Skeletal muscle cell (primary cell): ENCODE measurements at regions not wholly inside any gene's neighbourhood (a gene's known extent, or its start where the extent isn't known, plus 50 kb on each side); places are given as distances from the start of the nearest gene placed in this dataset.

Experiments used
- DNase-seq: peaks from one replicate; pipeline ENCODE4 v3.0.0-alpha.2; 2010; ENCODE audit warnings: low read depth
- H3K4me3 ChIP-seq: 2 replicates; pipeline ENCODE4 v1.5.1; 2011; ENCODE audit warnings: low read depth, mild to moderate bottlenecking, control low read depth, low read length, moderate library complexity

DNA sequence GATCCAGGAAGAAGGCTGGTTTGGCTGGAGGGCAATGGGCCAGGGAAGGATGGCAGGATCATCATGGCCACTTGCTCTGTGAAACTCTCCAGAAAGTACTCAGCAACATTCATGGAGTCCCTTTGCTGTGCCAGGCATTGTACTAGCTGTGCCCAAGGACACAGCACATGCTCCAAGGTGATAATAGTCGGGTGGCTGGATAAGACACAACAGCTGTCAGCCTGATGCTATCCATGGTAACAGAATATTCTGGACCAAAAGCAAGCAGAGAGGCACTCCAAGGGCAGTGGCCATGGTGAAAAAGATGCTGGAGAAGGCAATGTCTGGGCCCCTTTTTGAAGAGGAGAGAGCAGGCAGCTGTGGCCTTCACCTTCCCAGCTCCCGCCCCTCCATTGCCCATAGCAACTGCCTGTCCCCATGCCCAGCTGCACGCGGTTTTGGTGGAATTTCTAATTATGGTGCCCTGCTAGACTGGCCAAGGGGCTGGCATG is 113.8 kb upstream of the CPEB4 start:
- no peak overlapping the region for H3K4me3 ChIP-seq
- DNase-seq, result no peak

DNA sequence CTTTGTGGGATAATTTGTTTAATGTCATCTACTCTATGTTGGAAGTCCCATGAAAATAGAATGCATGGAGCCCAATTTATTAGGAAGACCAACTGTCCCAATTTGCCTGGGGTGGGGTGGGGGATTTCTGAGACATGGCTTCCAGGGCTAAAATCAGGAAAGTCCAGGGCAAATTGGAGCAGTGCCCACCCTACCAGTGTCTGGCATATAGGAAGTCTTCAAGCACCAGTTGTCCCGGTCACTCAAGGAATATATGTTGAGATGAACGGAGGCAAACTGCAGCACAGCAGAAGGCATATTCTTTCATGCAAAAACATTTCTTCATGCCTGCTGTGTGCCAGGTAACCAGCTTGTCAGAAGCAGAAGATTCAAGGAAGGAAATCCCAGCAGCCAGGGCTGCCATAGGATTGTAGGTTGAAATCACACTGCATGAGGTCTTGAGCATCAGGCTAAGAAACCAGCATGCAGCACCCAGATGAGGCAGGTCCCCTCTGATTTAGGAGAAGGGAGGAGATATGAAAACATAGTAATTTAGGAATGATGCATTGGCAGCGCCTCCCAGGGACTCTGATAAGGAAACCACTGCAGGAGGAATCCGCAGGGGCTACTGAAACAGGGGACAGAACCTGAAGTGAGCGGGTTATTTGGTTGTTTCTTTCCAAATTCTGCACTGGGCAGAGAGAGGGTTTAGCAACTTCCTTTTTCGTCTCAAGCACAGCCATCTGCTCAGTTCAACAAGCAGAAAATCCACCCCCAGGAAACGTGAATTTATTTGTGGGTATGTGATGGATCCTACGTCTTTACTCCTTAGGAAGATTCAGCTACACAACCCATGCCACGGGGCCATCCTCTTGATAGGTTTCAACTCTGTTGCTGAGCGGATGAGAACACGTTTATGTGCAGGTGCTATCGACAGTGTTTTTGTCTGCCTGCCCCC is 112.6 kb upstream of the CPEB4 start:
- H3K4me3 ChIP-seq, result no peak overlapping the region
- DNase-seq, result no peak

DNA sequence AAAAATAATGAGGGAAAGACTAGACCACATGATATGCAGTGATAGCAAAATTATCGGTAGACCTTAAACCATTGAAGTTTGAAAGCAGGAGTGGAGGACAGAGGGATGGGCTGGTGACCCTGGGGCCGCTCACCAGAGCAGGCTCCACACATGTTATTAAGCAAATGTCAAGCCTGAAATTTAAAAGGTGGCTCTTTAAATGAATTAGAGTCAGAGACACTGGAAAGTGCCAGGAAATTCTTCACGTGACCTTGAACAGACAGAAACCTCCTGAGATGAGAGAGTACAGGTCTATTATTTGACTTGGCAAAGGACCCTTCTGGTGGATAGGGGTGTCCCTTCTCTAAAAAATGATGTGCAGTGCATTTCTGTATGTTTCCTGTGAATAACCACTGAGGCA is 111.0 kb upstream of the CPEB4 start:
- no peak overlapping the region for H3K4me3 ChIP-seq
- DNase-seq, result no peak

DNA sequence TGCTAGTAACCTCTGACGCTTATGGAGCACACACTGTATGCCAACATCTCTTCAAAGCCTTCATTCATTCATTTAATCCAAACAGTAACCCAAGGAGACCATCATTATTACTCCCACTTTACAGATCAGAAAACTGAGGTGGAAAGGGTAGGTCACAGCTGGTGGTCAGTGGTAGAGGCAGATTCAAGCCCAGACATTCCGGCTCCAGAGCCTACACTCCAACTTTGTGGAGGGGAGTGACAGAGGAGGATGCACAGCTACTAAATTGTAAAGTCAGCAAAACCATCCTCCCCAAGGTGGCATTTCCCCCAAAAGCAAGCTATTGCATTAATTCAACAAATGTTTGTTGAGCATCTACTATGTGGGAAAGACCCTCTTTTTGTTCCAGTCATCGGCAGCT is 110.5 kb upstream of the CPEB4 start:
- DNase-seq, result no peak

DNA sequence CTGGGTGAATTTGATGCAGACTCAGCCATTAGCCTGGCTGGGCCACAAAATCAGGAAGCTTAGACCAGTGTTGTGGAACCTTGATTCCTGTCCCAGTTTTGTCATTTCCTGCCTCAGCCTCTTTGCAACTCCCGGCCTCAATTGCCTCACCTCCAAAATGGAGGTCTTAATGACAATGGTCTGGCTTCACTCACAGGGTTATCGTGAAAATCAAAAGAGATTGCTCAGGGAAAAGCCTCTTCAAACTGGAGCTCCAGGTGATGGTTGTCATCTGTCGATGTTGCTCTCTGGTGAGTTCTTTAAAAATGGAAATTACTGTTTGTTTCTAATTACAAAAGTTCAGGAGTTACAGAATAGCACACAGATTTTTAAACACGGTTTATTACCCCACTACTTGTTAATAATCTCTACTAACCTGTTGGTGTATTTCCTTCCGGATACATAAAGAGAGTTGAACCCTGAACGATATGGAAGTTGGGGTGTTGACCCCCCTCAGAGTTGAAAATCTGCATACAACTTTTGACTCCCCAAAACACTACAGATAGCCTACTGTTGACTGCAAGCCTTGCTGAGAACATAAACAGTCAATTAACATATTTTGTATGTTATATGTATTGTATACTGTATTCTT is 109.9 kb upstream of the CPEB4 start:
- no peak overlapping the region for H3K4me3 ChIP-seq
- no peak for DNase-seq

More for the DNA sequence above, 110.5 kb upstream of the CPEB4 start:
- no peak overlapping the region for H3K4me3 ChIP-seq

DNA sequence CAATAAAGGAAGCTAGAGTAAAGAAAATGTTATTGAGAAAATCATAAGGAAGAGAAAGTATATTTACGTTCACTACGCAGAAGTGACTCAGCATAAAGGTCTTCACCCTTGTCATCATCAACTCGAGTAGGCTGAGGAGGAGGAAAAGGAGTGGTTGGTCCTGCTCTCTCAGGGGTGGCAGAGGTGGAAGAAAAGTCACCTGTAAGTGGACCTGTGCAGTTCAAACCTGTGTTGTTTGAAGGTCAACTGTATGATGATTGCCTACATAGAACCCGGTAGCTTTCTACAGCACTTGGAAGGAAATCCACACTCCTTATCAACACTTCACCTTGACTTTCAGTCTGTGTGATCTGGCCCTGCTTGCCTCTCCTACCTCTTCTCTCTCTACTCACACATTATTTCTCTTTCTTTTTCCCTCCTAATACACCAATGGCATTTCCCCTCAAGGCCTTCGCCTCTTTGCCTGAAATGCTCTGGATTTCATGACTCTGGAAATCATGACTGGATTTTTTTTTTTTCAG is 109.3 kb upstream of the CPEB4 start:
- no peak overlapping the region for H3K4me3 ChIP-seq
- DNase-seq, result no peak

DNA sequence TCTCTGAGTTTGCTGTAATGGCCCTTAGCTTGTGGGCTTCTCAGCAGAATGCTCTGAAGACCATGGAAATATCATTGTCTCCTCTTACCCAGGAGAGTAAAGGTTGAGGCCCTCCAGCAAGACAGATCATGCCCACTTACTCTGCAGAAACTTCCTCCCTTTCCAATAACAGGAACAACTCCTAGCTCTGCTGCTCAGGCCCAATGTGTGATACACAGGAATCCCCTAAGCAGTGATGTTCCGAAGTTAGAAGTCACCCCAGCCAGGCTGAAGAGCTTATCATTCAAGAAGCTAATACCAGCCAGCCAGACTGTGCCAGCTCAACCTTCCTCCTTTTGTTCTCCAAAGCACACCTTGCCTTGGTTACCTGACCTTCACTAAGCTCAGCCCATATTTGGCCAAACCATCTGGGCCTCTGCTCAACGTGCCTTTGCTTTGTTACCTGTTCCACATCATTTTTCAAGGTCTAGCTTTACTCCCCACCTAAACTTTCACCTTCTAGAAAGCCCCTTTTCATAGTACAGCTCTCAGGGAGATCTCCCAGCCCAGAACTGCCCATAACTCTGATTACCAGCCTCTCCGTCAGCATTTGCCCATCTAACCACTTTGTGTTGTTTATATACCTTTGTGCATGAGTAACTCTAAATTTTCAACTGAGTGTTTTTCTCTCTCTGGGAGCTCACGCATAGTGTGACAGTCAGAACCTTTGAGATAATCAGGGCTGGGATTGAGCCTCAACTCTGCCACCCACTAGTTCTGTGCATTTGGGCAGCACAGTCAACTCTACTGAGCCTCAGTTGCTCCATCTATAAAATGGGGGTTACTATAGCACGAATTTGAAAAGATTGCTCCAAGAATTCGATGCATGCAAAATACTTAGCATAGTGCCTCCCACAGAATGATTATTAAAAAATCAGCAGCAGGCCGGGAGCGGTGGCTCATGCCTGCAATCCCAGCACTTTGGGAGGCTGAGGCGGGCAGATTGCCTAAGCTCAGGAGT is 107.6 kb upstream of the CPEB4 start:
- no peak for DNase-seq
- no peak overlapping the region for H3K4me3 ChIP-seq

DNA sequence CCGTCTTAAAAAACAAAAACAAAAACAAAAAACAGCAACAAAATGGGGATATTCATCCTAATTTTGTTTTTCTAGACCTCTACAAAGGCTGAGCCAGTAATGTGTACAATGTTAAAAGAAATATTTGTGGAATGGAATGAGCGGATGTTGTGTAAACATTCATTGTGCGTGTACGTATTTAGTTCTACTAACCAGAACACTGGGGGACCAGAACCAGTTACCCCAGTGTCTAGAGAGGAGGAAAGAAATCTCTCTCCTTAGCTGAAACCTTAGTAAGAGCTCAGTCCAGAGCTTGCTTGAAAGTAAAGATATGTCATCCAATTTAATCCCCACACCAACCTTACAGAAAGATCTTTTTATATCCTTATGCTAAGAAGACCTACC is 106.7 kb upstream of the CPEB4 start:
- DNase-seq, result no peak
- H3K4me3 ChIP-seq, result no peak overlapping the region

DNA sequence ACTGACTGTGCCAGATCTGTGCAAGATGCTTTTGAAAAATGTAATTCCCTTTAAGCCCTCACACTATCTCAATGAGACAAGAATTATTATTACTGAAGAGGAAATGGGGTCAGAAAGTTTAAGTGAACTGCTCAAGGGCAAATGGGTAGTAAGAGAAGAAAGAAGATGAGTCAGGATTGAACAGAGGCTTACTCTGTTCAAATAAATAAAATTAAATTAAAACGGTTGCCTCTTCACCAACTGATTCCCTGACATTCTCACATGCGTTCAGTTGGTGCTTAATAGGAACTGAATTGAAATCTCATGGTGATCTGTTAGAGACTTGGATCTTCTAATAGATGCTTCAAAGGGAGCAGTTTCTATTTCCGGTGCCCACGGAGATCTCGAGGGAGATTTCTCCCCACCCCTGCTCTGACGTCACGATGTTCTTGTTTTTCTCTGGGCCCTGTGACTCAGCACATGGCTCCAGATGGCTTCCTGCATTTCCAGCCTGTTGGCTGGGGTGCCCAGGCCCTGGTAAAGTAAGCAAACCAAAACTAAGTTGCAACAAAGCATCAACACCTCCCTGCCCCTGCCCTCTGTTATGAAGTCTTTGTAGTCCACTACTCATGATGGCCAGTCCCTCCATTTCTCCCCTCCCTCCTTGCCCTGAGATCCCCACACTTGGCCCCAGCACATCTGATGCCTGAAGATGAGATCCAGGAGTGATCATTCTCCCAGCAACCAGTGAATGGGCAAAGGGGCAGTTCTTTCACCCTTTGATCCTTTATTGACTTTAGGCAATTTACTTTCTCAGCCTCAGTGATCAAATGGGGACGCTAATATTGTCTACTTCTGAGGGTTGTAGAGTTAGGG is 106.1 kb upstream of the CPEB4 start:
- DNase-seq, result peak; percentile 83
- H3K4me3 ChIP-seq, result no peak overlapping the region

DNA sequence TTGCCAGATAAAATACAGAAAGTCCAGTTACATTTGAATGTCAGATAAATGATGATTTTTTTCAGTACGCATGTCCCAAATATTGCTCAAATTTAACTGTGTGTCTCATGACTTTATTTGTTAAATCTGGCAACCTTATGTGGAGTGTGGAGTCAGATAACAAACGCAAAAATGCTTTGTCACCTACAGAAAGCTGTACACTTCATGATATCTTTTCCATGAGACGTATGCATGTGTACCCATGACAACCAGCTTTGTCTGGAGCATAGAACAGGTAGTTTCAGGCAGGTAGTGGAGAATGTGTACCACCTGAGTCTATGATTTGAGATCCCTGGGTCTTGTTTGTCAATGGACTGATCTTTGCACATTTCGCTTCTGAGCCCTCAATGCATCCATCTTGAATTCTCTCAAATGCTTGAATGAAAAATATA is 105.5 kb upstream of the CPEB4 start:
- no peak overlapping the region for H3K4me3 ChIP-seq
- DNase-seq, result no peak

DNA sequence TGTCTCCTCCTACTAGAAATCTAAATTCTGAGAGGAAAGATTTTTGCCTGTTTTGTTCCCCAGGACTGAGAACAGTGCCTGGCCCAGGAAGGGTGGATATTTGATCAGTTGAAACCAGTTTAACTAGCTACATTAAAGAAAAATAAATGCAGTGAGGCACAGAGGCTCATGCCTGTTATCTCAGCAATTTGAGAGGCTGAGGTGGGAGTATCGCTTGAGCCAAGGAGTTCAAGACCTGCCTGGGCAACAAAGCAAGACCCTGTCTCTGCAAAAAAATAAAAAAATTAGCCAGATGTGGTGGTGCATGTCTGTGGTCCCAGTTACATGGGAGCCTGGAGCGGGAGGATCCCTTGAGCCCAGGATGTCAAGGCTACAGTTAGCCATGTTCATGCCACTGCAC is 104.8 kb upstream of the CPEB4 start:
- no peak overlapping the region for H3K4me3 ChIP-seq
- no peak for DNase-seq

DNA sequence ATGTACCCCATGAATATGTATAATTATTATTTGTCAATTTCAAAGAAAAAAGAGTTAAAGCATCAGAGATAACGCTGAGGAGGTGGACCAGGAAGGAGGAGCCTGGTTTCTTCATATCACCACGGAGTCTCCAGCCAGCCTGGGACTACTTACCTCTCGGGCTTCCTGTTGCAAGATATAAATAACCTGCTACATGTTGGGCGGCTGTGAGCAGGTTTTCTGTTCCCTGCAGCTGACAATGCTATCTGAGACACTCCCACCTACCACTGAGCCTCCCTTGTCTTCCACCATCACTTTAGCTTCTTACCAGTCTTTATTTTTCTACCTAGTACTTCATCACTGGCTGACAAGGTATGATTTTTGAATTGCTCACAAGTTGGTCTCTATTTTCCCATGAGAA is 102.7 kb upstream of the CPEB4 start:
- no peak for DNase-seq
- no peak overlapping the region for H3K4me3 ChIP-seq

DNA sequence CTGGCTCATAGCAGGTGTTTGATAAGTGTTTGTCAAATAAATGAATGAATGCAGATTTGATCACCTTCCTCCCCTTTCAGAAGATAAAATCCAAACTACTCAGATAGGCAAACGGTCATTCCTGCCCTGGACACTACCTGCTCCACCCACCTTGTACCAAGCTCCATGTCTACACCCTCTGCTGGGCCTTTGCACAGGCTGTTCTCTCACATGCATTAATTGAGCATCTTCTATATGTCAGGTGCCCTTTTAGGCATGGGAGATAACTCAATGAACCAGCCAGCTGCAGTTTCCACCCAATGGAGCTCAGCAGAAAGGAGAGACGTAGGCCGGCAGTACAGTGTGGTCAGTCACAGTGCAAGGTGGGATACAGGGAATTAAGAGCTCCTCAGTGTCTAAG is 102.3 kb upstream of the CPEB4 start:
- no peak overlapping the region for H3K4me3 ChIP-seq

DNA sequence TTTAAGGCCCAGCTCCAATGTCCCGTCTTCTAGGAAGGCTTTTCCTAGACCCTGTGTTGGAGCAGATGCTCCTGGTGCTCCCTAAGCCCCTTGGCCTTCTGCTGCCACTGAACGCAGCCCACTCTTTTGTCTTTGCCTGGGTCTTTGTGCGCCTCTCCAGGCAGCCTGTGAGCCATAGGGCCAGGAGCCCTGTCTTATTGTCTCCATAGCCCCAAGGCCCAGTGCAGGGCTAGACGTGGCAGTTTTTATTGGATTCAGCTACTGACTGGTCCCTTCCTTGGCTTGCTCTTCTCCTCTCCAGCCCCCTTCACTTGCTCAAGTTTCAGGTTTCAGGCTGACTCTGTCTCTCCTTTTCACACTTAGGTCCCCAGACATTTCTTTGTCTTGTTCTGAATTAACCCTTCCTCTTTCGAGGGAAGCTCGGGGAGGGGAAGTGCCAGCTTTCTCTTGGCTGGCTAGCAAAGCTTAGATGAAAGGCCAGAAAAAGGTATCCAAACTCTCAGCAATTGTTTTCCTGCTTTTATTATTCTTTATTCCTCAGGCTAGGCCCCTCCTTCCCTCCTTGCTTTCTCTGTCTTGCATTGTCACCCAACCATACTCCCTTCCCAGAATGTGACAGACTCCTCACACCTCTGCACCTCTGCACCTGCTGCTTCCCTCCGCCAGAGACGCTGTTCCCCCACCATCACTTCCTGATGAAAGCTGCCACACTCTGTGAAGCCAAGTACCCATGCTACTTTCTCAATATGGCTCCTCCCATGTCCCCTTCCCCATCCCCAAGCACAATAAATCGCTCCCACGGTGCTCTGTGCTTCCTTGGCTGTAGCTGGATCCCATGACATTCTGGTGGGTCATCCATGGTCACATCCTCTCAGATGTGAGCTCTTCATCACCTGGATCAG is 101.6 kb upstream of the CPEB4 start:
- H3K4me3 ChIP-seq, result no peak overlapping the region
- DNase-seq, result no peak

More for the DNA sequence above, 102.3 kb upstream of the CPEB4 start:
- no peak for DNase-seq

DNA sequence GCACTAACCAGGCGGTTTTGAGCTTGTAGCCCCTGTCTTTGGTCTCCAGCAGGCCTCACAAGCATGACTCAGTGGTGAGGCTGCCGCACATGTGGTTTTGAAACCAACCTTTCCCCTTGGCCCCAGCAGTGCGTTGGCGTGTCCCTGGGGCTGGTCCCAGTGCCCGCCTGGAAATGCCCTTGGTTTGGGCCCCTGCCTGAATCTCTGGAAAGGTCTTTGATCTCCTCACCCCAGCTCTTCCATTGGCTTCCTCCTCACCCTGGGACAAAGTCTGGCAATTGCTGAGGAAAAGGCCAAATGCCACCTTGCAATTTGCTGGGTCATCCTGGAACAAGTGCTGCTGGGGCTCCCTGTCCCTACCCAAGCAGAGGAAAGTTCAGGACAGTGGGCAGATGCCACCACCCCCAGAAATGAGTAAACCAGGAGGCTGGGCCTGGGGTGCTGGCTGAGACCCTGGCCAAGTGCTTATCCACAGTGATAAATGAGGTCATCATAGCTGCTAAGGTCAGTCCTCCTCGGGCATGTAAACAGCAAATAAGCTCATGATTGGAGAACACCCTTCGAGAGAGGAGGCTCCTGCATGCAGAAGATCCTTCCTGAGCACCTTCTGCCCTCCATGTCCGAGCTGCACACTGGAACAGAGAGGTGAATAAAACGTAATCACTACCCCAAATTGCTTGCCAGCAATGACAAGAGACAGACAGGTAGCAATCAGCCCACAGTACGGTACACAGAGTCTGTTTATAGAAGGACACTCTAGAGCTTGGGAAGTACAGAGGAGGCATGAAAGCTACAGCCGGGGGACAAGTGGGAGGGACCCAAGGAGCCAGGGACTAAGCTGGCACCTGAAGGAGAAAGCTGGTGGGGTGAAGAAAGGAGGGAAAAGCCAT is 98.9 kb upstream of the CPEB4 start:
- no peak overlapping the region for H3K4me3 ChIP-seq
- DNase-seq, result peak; percentile 64

DNA sequence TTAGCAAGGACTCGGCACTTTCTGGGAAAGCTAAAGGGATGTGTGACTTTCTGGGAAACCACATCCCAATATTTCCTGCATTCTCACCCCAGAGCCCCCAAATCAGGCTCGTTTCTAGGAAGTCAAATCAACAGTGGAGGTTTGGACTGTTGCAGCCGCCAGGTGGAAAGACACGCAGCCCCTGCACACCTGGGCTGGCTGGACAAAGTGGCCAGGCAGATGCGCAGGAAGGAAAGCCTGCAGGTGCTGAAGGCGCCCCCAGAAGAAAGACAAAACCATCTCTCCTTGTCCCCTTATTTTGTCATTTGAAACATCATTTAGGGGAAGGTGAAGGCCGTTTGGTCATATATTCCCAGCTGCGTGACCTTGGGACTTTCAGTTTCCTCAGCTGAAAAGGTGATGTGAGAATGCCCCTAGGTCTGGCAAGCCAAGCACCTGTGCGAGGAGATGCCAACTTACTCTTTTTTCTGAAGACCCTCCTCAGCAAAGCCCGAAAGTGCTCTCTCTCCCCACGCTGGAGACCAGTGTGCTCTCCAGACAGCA is 97.9 kb upstream of the CPEB4 start:
- DNase-seq, result no peak

More for the DNA sequence above, 97.9 kb upstream of the CPEB4 start:
- H3K4me3 ChIP-seq, result no peak overlapping the region
